Neutrophil (primary cell): ENCODE measurements at regions not wholly inside any gene's neighbourhood (a gene's known extent, or its start where the extent isn't known, plus 50 kb on each side); places are given as distances from the start of the nearest gene placed in this dataset.
"Not testable (repeated sequence)": the region's sequence is repeated elsewhere in the genome, so short reads cannot be mapped to it uniquely, and the experiment has no call there.

ENCODE experiments used
- H3K27ac ChIP-seq: fragments of 200-600 bp; sonication (generic); 2 replicates; pipeline ENCODE4 v1.5.1; 2016; ENCODE audit warnings: mild to moderate bottlenecking, moderate library complexity
- H3K27me3 ChIP-seq: fragments of 200-600 bp; sonication (generic); 2 replicates; pipeline ENCODE4 v1.6.0; 2016; ENCODE audit warnings: mild to moderate bottlenecking
- H3K36me3 ChIP-seq: fragments of 200-600 bp; sonication (generic); 2 replicates; pipeline ENCODE4 v1.5.1; 2017
- H3K4me1 ChIP-seq, 2 experiments: fragments of 200-600 bp in 1 of 2; sonication (generic) in 1 of 2; 1 replicate in 1 of 2; 2 replicates in 1 of 2; pipeline versions ENCODE4 v1.5.1 to v1.6.1; 2013 to 2016; ENCODE audit warnings: low read depth in 1 of 2, low read length in 1 of 2, mild to moderate bottlenecking in 1 of 2, moderate library complexity in 1 of 2; ENCODE audit not compliant: control insufficient read depth in 1 of 2, insufficient read depth in 1 of 2
- H3K4me3 ChIP-seq, 2 experiments: fragments of 200-600 bp in 1 of 2; sonication (generic) in 1 of 2; 1 replicate in 1 of 2; 2 replicates in 1 of 2; pipeline ENCODE4 v1.5.1; 2013 to 2016; ENCODE audit warnings: low read depth in 1 of 2, low read length in 1 of 2, mild to moderate bottlenecking in 1 of 2, moderate library complexity in 1 of 2
- H3K9me3 ChIP-seq: fragments of 200-600 bp; sonication (generic); 2 replicates; pipeline ENCODE4 v1.5.1; 2016
- CTCF ChIP-seq: fragments of 200-600 bp; sonication (generic); IDR thresholded peaks from 2 replicates; pipeline ENCODE4 v1.5.1; 2016; ENCODE audit warnings: antibody characterized with exemption

GRCh38 chrX:46204721-46205422 is 340.3 kb downstream of the ZNF674 start:
- no peak for TF ChIP-seq CTCF
- no peaks in the 10 kb centered on the region for H3K27me3 ChIP-seq
- H3K27ac ChIP-seq: no peak overlapping the region

GRCh38 chrX:46202733-46203514 is 342.3 kb downstream of the ZNF674 start:
- no peak overlapping the region for H3K4me3 ChIP-seq
- H3K36me3 ChIP-seq: no peaks in the 10 kb centered on the region
- H3K27ac ChIP-seq: no peak overlapping the region
- H3K27me3 ChIP-seq: no peaks in the 10 kb centered on the region
- H3K4me1 ChIP-seq: no peaks in the 10 kb centered on the region
- TF ChIP-seq CTCF: no peak
- no peaks in the 10 kb centered on the region for H3K9me3 ChIP-seq

More at GRCh38 chrX:46204721-46205422, 340.3 kb downstream of the ZNF674 start:
- no peak overlapping the region for H3K4me3 ChIP-seq
- no peaks in the 10 kb centered on the region for H3K9me3 ChIP-seq
- no peaks in the 10 kb centered on the region for H3K4me1 ChIP-seq
- no peaks in the 10 kb centered on the region for H3K36me3 ChIP-seq

GRCh38 chrX:46200413-46200812 is 344.8 kb downstream of the ZNF674 start:
- H3K36me3 ChIP-seq: no peaks in the 10 kb centered on the region
- no peak for TF ChIP-seq CTCF

DNA sequence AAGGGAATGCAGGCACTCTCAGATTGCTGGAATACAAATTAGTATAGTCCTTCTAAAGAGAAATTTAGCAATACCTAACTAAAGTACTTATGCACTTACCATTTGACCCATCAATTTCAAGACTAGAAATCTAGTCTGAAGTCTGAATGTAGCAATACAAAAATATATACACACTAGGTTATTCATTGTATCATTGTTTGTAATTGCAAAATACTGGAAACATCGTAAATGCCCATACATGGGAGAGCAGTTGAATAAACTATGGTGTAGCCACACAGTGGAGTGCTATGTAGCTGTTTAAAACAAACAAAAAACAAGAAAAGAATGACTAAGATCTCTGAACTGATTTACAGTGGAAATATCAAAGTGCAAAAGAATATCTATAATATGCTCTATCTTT is 346.4 kb downstream of the ZNF674 start:
- no peak for TF ChIP-seq CTCF
- H3K4me1 ChIP-seq: no peaks in the 10 kb centered on the region
- no peaks in the 10 kb centered on the region for H3K9me3 ChIP-seq
- no peaks in the 10 kb centered on the region for H3K27me3 ChIP-seq
- H3K27ac ChIP-seq: no peak overlapping the region
- H3K36me3 ChIP-seq: no peaks in the 10 kb centered on the region
- H3K4me3 ChIP-seq: no peak overlapping the region

More at GRCh38 chrX:46200413-46200812, 344.8 kb downstream of the ZNF674 start:
- Histone ChIP-seq H3K9me3 (no peaks in the 10 kb centered on the region), H3K4me1 (no peaks in the 10 kb centered on the region), H3K4me3 (no peak overlapping the region), H3K27ac (no peak overlapping the region), H3K27me3 (no peaks in the 10 kb centered on the region)

DNA sequence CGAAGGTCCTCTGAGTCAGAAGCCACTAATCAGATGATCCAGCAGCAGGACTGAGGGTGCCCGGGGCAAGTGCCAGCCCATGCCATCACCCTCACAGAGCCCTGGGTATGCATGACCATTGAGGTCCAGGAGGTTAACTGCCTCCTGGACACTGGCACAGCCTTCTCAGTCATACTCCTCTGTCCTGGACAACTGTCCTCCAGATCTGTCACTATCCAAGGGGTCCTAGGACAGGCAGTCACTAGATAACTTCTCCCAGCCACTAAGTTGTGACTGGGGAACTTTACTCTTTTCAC is 358.5 kb downstream of the ZNF674 start:
- not testable (repeated sequence) for H3K4me3 ChIP-seq, H3K9me3 ChIP-seq, H3K4me1 ChIP-seq, H3K27me3 ChIP-seq, H3K36me3 ChIP-seq, H3K27ac ChIP-seq
